ENCODE measurements at regions not wholly inside any gene's neighbourhood (a gene's known extent, or its start where the extent isn't known, plus 50 kb on each side); places are given as distances from the start of the nearest gene placed in this dataset.

GRCh38 chr10:130282492-130283218 lies 146.5 kb downstream of the GLRX3 start:
- BruUV-seq (replicated peaks): no TSS peak
- H3K56ac ChIP-seq (ENCODE audit: extremely low read depth, insufficient read depth, low read length): no peak overlapping the region
- no peaks in the 10 kb centered on the region for H4K20me1 ChIP-seq (ENCODE audit: insufficient read depth, low read length)
- H3K36me3 ChIP-seq (ENCODE audit: control insufficient read depth, insufficient read depth, low read length): no peaks in the 10 kb centered on the region
- H3K4me2 ChIP-seq (ENCODE audit: low read depth, low read length): no peak overlapping the region
- no peak overlapping the region for H3K4ac ChIP-seq (ENCODE audit: low read depth, low read length)
- H3K27me3 ChIP-seq (ENCODE audit: control insufficient read depth, insufficient read depth, low read length): no peaks in the 10 kb centered on the region
- H3K79me1 ChIP-seq (ENCODE audit: low read depth in 1 of 2, low read length in 2 of 2): no peaks in the 10 kb centered on the region
- H3K9me3 ChIP-seq (ENCODE audit: control insufficient read depth, insufficient read depth, low read length): peaks cover 48% of the 10 kb centered on the region
- intact Hi-C loops (cut with micrococcal nuclease) (no loop called here), in situ Hi-C loops (cut with MboI; ENCODE audit: low sequenced_read_pairs) (no loop called here), dilution Hi-C loops (cut with HindIII; ENCODE audit: low sequenced_read_pairs, unreplicated experiment) (no loop called here)
- ATAC-seq (ENCODE audit: low read depth) (no peak), DNase-seq (no peak)
- WGBS, 2 experiments (ENCODE audit: extremely low coverage in 2 of 2, insufficient read length in 1 of 2): no CpG with 5 or more reads among the region's 7 CpGs
- no peak overlapping the region for H3K9ac ChIP-seq (ENCODE audit: low read depth, low read length)
- H3K18ac ChIP-seq (ENCODE audit: low read depth, low read length): no peak overlapping the region
- H4K8ac ChIP-seq (ENCODE audit: low read depth in 2 of 2, low read length in 2 of 2): no peak overlapping the region
- H2BK120ac ChIP-seq (ENCODE audit: low read depth, low read length): no peak overlapping the region
- H3K27ac ChIP-seq (ENCODE audit: insufficient read depth, low read length): no peak overlapping the region
- H3K14ac ChIP-seq (replicated peaks; ENCODE audit: low read depth, low read length): no peak overlapping the region
- no peak for TF ChIP-seq MXI1 (IDR thresholded peaks at IDR 0.05; ENCODE audit: borderline replicate concordance, low read depth, low read length)
- no peak for TF ChIP-seq CEBPB (IDR thresholded peaks at IDR 0.05; ENCODE audit: low read depth, low read length)
- TF ChIP-seq NFE2L2 (IDR thresholded peaks at IDR 0.05; ENCODE audit: low read depth, low read length): no peak
- no peak for TF ChIP-seq CHD1 (IDR thresholded peaks at IDR 0.05; ENCODE audit: low read depth, low read length)
- no peak for TF ChIP-seq POLR2A (IDR thresholded peaks at IDR 0.05; ENCODE audit: low read depth, low read length)
- no peak for TF ChIP-seq RAD21 (IDR thresholded peaks at IDR 0.05; ENCODE audit: low read length)
- no peak for TF ChIP-seq SMC3 (IDR thresholded peaks at IDR 0.05; ENCODE audit: low read depth, low read length)
- TF ChIP-seq USF2 (IDR thresholded peaks at IDR 0.05; ENCODE audit: low read depth, low read length): no peak
- TF ChIP-seq MAZ (IDR thresholded peaks at IDR 0.05; ENCODE audit: borderline replicate concordance, low read depth, low read length): no peak
- H3K4me1 ChIP-seq (ENCODE audit: control insufficient read depth, insufficient read depth, low read length): no peaks in the 10 kb centered on the region
- H2BK5ac ChIP-seq (ENCODE audit: low read depth, low read length, poor library complexity, severe bottlenecking): no peak overlapping the region
- H2AFZ ChIP-seq (replicated peaks; ENCODE audit: low read length, poor library complexity): no peak overlapping the region
- H4K5ac ChIP-seq (ENCODE audit: low read depth, low read length): no peak overlapping the region
- no peak overlapping the region for H3K23ac ChIP-seq (ENCODE audit: low read depth, low read length)
- no peak overlapping the region for H2AK9ac ChIP-seq (replicated peaks; ENCODE audit: low read depth, low read length, poor library complexity)
- no peak overlapping the region for H3K4me3 ChIP-seq (ENCODE audit: insufficient read depth, low read depth, low read length)
- H3K9me1 ChIP-seq (ENCODE audit: insufficient read depth, low read length): no peaks in the 10 kb centered on the region
- H2BK20ac ChIP-seq (ENCODE audit: low read depth, low read length): no peak overlapping the region
- ChIA-PET CTCF (no interaction called here), POLR2A (ENCODE audit: unreplicated experiment) (no interaction called here)
- H4K91ac ChIP-seq (ENCODE audit: insufficient read depth, low read depth, low read length): no peak overlapping the region
- H2AK5ac ChIP-seq (ENCODE audit: low read depth, low read length): no peak overlapping the region
- no peak overlapping the region for H2BK15ac ChIP-seq (ENCODE audit: low read depth, low read length)
